Karpas-422 (cell line): ENCODE measurements at regions not wholly inside any gene's neighbourhood (a gene's known extent, or its start where the extent isn't known, plus 50 kb on each side); places are given as distances from the start of the nearest gene placed in this dataset.

Source experiments
- DNase-seq: peaks from one replicate; pipeline ENCODE4 v3.0.0-alpha.2; 2015
- H2AFZ ChIP-seq: fragments of 200-600 bp; sonication (generic); 2 replicates; pipeline ENCODE4 v1.6.1; 2014; ENCODE audit warnings: antibody characterized with exemption, low read length, mixed read lengths
- H3K27ac ChIP-seq: fragments of 200-600 bp; sonication (generic); 2 replicates; pipeline ENCODE4 v1.5.1; 2014; ENCODE audit warnings: mild to moderate bottlenecking, low read length, moderate library complexity
- H3K27me3 ChIP-seq: fragments of 200-600 bp; sonication (generic); 2 replicates; pipeline ENCODE4 v1.6.1; 2014; ENCODE audit warnings: low read length, mixed read lengths
- H3K36me3 ChIP-seq: fragments of 200-600 bp; sonication (generic); 2 replicates; pipeline ENCODE4 v1.6.1; 2014; ENCODE audit warnings: low read length, mixed read lengths; ENCODE audit not compliant: insufficient read depth
- H3K4me1 ChIP-seq: fragments of 200-600 bp; sonication (generic); 2 replicates; pipeline ENCODE4 v1.6.1; 2014; ENCODE audit warnings: mild to moderate bottlenecking, low read length, mixed read lengths
- H3K4me2 ChIP-seq: fragments of 200-600 bp; sonication (generic); 2 replicates; pipeline ENCODE4 v1.6.1; 2014; ENCODE audit warnings: low read length, low read depth, mild to moderate bottlenecking; ENCODE audit not compliant: poor library complexity, severe bottlenecking
- H3K4me3 ChIP-seq: fragments of 200-600 bp; sonication (generic); 2 replicates; pipeline ENCODE4 v1.5.1; 2014; ENCODE audit warnings: mild to moderate bottlenecking, antibody characterized with exemption, low read length, mixed read lengths
- H3K79me2 ChIP-seq: fragments of 200-600 bp; sonication (generic); 2 replicates; pipeline ENCODE4 v1.6.1; 2014; ENCODE audit warnings: mild to moderate bottlenecking, low read length, mixed read lengths
- H3K9ac ChIP-seq: fragments of 200-600 bp; sonication (generic); 2 replicates; pipeline ENCODE4 v1.6.0; 2014; ENCODE audit warnings: low read length
- H3K9me2 ChIP-seq: fragments of 200-600 bp; sonication (generic), shearing (Covaris generic); replicated peaks from 2 replicates; pipeline ENCODE4 v1.6.0; 2014; ENCODE audit warnings: mild to moderate bottlenecking, low read length, moderate library complexity; ENCODE audit not compliant: insufficient read depth
- H3K9me3 ChIP-seq: fragments of 300-700, 200-600 bp; sonication (generic); 2 replicates; pipeline ENCODE4 v1.6.1; 2014; ENCODE audit warnings: low read length, mixed read lengths
- H4K20me1 ChIP-seq: fragments of 200-600 bp; sonication (generic); 2 replicates; pipeline ENCODE4 v1.6.1; 2014; ENCODE audit warnings: mild to moderate bottlenecking, antibody characterized with exemption, low read length, low read depth; ENCODE audit not compliant: insufficient read depth

GRCh38 chr7:149370790-149371189 lies 90.1 kb downstream of the ZNF777 start:
- Histone ChIP-seq H3K4me3 (no peak overlapping the region), H2AFZ (no peak overlapping the region), H3K4me1 (no peaks in the 10 kb centered on the region), H3K9me3 (no peaks in the 10 kb centered on the region; the same call in 1 of the 2 replicates), H3K27ac (no peak overlapping the region), H4K20me1 (no peaks in the 10 kb centered on the region), H3K9me2 (no peaks in the 10 kb centered on the region), H3K36me3 (no peaks in the 10 kb centered on the region), H3K9ac (no peak overlapping the region), H3K79me2 (no peaks in the 10 kb centered on the region), H3K4me2 (no peak overlapping the region), H3K27me3 (no peaks in the 10 kb centered on the region)
- DNase-seq, result no peak

GRCh38 chr7:149373089-149373488 lies 87.8 kb downstream of the ZNF777 start:
- H3K4me2 ChIP-seq, result no peak overlapping the region
- no peaks in the 10 kb centered on the region; the same call in 1 of the 2 replicates for H3K9me3 ChIP-seq
- H3K27me3 ChIP-seq, result no peaks in the 10 kb centered on the region
- H3K36me3 ChIP-seq, result no peaks in the 10 kb centered on the region
- no peaks in the 10 kb centered on the region for H3K4me1 ChIP-seq
- no peaks in the 10 kb centered on the region for H3K79me2 ChIP-seq
- no peak for DNase-seq
- no peak overlapping the region for H2AFZ ChIP-seq
- no peak overlapping the region for H3K4me3 ChIP-seq
- no peak overlapping the region for H3K9ac ChIP-seq
- no peak overlapping the region for H3K27ac ChIP-seq
- H4K20me1 ChIP-seq, result no peaks in the 10 kb centered on the region
- no peaks in the 10 kb centered on the region for H3K9me2 ChIP-seq

GRCh38 chr7:149375234-149376008 lies 85.4 kb downstream of the ZNF777 start:
- H3K79me2 ChIP-seq, result no peaks in the 10 kb centered on the region
- DNase-seq, result peak; percentile 19
- no peak overlapping the region for H3K27ac ChIP-seq
- H3K9ac ChIP-seq, result no peak overlapping the region
- H3K4me2 ChIP-seq, result no peak overlapping the region
- no peak overlapping the region for H2AFZ ChIP-seq
- no peaks in the 10 kb centered on the region for H3K4me1 ChIP-seq
- no peaks in the 10 kb centered on the region for H3K9me2 ChIP-seq
- H3K27me3 ChIP-seq, result no peaks in the 10 kb centered on the region
- H3K9me3 ChIP-seq, result no peaks in the 10 kb centered on the region; the same call in 1 of the 2 replicates
- H3K36me3 ChIP-seq, result no peaks in the 10 kb centered on the region
- no peaks in the 10 kb centered on the region for H4K20me1 ChIP-seq
- H3K4me3 ChIP-seq, result no peak overlapping the region

GRCh38 chr7:149377386-149377785 lies 83.5 kb downstream of the ZNF777 start:
- Histone ChIP-seq H3K9me3 (no peaks in the 10 kb centered on the region; the same call in 1 of the 2 replicates), H3K9ac (no peak overlapping the region)

GRCh38 chr7:149379625-149380024 lies 81.2 kb downstream of the ZNF777 start:
- Histone ChIP-seq H3K4me1 (no peaks in the 10 kb centered on the region), H3K27me3 (no peaks in the 10 kb centered on the region), H3K4me3 (no peak overlapping the region), H3K9me3 (no peaks in the 10 kb centered on the region), H3K4me2 (no peak overlapping the region), H3K79me2 (no peaks in the 10 kb centered on the region), H3K9me2 (no peaks in the 10 kb centered on the region), H3K27ac (no peak overlapping the region), H4K20me1 (no peaks in the 10 kb centered on the region), H2AFZ (no peak overlapping the region), H3K36me3 (no peaks in the 10 kb centered on the region), H3K9ac (no peak overlapping the region)
- DNase-seq, result no peak

More at GRCh38 chr7:149377386-149377785, 83.5 kb downstream of the ZNF777 start:
- Histone ChIP-seq H3K27ac (no peak overlapping the region), H3K4me2 (no peak overlapping the region), H3K36me3 (no peaks in the 10 kb centered on the region), H3K27me3 (no peaks in the 10 kb centered on the region), H4K20me1 (no peaks in the 10 kb centered on the region), H3K4me1 (no peaks in the 10 kb centered on the region), H3K79me2 (no peaks in the 10 kb centered on the region), H2AFZ (no peak overlapping the region), H3K9me2 (no peaks in the 10 kb centered on the region), H3K4me3 (no peak overlapping the region)
- DNase-seq, result peak; percentile 23

GRCh38 chr7:149381245-149381644 lies 79.6 kb downstream of the ZNF777 start:
- peak; percentile 55 for DNase-seq
- H3K9me3 ChIP-seq, result no peaks in the 10 kb centered on the region
- no peaks in the 10 kb centered on the region for H3K9me2 ChIP-seq
- H3K27me3 ChIP-seq, result no peaks in the 10 kb centered on the region
- no peak overlapping the region for H3K4me2 ChIP-seq
- no peaks in the 10 kb centered on the region for H3K79me2 ChIP-seq
- no peak overlapping the region for H3K4me3 ChIP-seq
- no peak overlapping the region for H2AFZ ChIP-seq
- no peak overlapping the region for H3K27ac ChIP-seq
- no peaks in the 10 kb centered on the region for H3K4me1 ChIP-seq
- H3K36me3 ChIP-seq, result no peaks in the 10 kb centered on the region
- H4K20me1 ChIP-seq, result no peaks in the 10 kb centered on the region
- no peak overlapping the region for H3K9ac ChIP-seq
